HEK293T (cell line): ENCODE measurements at regions not wholly inside any gene's neighbourhood (a gene's known extent, or its start where the extent isn't known, plus 50 kb on each side); places are given as distances from the start of the nearest gene placed in this dataset.
"Not testable (repeated sequence)": the region's sequence is repeated elsewhere in the genome, so short reads cannot be mapped to it uniquely, and the experiment has no call there.

ENCODE experiments used
- CTCF ChIA-PET: fragments of 350-600 bp; formaldehyde crosslinking; extraction: SDS; loops from one replicate; lab custom pipeline; 2021; ENCODE audit warnings: antibody characterized with exemption, inconsistent platforms; lab: Yijun Ruan, JAX
- POLR2A ChIA-PET: fragments of 350-600 bp; formaldehyde crosslinking; extraction: SDS; loops from one replicate; lab custom pipeline; 2020; ENCODE audit warnings: antibody characterized with exemption, inconsistent platforms; lab: Yijun Ruan, JAX
- DNase-seq: peaks from one replicate; pipeline ENCODE4 v3.0.0; 2012; ENCODE audit warnings: mixed read lengths; ENCODE audit errors: extremely low spot score
- ARNT ChIP-seq: fragments of 450-650 bp; IDR thresholded peaks from 2 replicates; pipeline ENCODE4 v1.6.1; 2017; ENCODE audit warnings: mild to moderate bottlenecking
- BHLHE40 ChIP-seq: fragments of 450-650 bp; IDR thresholded peaks from 2 replicates; pipeline ENCODE4 v1.6.1; 2016; ENCODE audit warnings: mild to moderate bottlenecking, moderate library complexity, borderline replicate concordance
- CTBP1 ChIP-seq: fragments of 450-650 bp; IDR thresholded peaks from 2 replicates; pipeline ENCODE4 v1.6.1; 2016; ENCODE audit warnings: borderline replicate concordance
- ELF4 ChIP-seq: fragments of 450-650 bp; IDR thresholded peaks from 2 replicates; pipeline ENCODE4 v1.6.1; 2017; ENCODE audit warnings: antibody characterized with exemption
- FOXA1 ChIP-seq: fragments of 450-650 bp; IDR thresholded peaks from 2 replicates; pipeline ENCODE4 v1.6.1; 2016; ENCODE audit warnings: mild to moderate bottlenecking
- FOXK2 ChIP-seq: fragments of 450-650 bp; IDR thresholded peaks from 2 replicates; pipeline ENCODE4 v1.6.1; 2016; ENCODE audit warnings: mild to moderate bottlenecking
- FOXM1 ChIP-seq: fragments of 450-650 bp; IDR thresholded peaks from 2 replicates; pipeline ENCODE4 v1.6.1; 2017; ENCODE audit warnings: mild to moderate bottlenecking, borderline replicate concordance
- HDGF ChIP-seq: fragments of 450-650 bp; IDR thresholded peaks from 2 replicates; pipeline ENCODE4 v1.6.1; 2017; ENCODE audit warnings: antibody characterized with exemption, borderline replicate concordance
- L3MBTL2 ChIP-seq: fragments of 450-650 bp; conservative IDR thresholded peaks from 2 replicates; pipeline ENCODE4 v1.6.1; 2016; ENCODE audit warnings: mild to moderate bottlenecking
- LEF1 ChIP-seq: fragments of 450-650 bp; IDR thresholded peaks from 2 replicates; pipeline ENCODE4 v1.6.1; 2017; ENCODE audit warnings: mild to moderate bottlenecking, borderline replicate concordance
- NFRKB ChIP-seq: fragments of 450-650 bp; IDR thresholded peaks from 2 replicates; pipeline ENCODE4 v1.6.1; 2016; ENCODE audit warnings: mild to moderate bottlenecking, moderate library complexity
- SP1 ChIP-seq: fragments of 450-650 bp; IDR thresholded peaks from 2 replicates; pipeline ENCODE4 v1.6.1; 2017
- SUZ12 ChIP-seq: fragments of 450-650 bp; IDR thresholded peaks from 2 replicates; pipeline ENCODE4 v1.6.1; 2016; ENCODE audit warnings: mild to moderate bottlenecking
- TARDBP ChIP-seq: fragments of 450-650 bp; IDR thresholded peaks from 2 replicates; pipeline ENCODE4 v1.6.1; 2016
- ZNF384 ChIP-seq: fragments of 450-650 bp; IDR thresholded peaks from 2 replicates; pipeline ENCODE4 v1.6.1; 2016
- TF ChIP-seq, protein P1 (sequence below): fragments of 450-650 bp; IDR thresholded peaks from 2 replicates; pipeline ENCODE4 v1.6.1; 2016

DNA sequence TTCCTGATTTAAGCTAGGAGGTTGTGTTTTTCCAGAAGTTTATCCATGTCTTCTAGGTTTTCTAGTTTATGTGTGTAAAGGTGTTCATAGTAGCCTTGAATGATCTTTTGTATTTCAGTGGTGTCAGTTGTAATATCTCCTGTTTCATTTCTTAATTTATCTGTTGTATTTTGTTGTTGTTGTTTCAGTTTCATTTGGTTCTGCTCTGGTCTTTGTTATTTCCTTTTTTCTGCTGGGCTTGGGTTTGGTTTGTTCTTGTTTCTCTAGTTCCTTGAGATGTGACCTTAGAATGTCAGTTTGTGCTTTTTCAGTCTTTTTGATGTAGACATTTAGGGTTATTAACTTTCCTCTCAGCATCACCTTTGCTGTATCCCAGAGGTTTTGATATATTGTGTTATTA is 62.8 kb downstream of the SCP2D1 start:
- CTCF ChIA-PET, POLR2A ChIA-PET: not testable (repeated sequence)

DNA sequence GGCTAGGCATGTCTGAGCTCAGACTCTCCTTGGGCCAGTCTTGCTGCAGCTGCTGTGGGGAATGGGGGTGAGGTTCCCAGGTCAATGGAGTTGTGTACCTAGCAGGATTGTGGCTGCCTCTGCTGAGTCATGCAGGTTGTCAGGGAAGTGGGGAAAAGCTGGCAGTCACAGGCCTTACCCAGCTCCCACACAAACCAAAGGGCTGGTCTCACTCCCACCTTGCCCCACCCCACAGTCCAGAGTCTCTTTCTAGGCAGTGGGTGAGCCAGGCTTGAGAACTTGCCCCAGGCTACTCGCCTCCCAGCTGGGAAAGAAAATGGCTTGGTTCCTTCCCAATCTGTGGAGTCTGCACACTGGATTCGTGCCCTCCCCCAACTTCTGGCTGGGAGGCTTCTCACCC is 65.7 kb downstream of the SCP2D1 start:
- ChIA-PET CTCF (no interaction called here), POLR2A (no interaction called here)

More for the DNA sequence above, 62.8 kb downstream of the SCP2D1 start:
- not testable (repeated sequence) for DNase-seq

DNA sequence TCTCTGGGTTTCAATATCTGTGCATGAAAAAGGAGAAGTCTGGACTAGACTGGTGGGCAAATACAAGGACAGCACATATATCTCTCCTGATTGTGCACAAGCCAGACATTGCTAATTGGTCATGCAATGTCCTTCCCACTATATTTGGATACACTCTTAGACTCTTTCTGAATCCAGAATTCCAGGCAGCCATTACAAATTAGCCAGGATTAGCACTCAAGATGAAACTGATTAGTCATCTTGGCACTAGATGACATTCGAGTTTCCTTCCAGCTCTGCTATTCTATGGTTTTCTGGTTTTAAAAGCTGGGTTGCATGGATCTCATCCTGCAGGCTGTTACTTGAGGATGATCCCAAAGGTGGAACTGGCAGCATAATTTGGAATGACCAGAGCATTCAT is 73.2 kb downstream of the SCP2D1 start:
- ChIA-PET POLR2A (no interaction called here), CTCF (no interaction called here)
- no peak for DNase-seq
- TF ChIP-seq FOXA1 (no peak), ELF4 (no peak), SUZ12 (no peak), ARNT (no peak), L3MBTL2 (no peak)

More for the DNA sequence above, 65.7 kb downstream of the SCP2D1 start:
- DNase-seq, result no peak
- no peak for TF ChIP-seq TARDBP
- TF ChIP-seq CTBP1, result no peak

DNA sequence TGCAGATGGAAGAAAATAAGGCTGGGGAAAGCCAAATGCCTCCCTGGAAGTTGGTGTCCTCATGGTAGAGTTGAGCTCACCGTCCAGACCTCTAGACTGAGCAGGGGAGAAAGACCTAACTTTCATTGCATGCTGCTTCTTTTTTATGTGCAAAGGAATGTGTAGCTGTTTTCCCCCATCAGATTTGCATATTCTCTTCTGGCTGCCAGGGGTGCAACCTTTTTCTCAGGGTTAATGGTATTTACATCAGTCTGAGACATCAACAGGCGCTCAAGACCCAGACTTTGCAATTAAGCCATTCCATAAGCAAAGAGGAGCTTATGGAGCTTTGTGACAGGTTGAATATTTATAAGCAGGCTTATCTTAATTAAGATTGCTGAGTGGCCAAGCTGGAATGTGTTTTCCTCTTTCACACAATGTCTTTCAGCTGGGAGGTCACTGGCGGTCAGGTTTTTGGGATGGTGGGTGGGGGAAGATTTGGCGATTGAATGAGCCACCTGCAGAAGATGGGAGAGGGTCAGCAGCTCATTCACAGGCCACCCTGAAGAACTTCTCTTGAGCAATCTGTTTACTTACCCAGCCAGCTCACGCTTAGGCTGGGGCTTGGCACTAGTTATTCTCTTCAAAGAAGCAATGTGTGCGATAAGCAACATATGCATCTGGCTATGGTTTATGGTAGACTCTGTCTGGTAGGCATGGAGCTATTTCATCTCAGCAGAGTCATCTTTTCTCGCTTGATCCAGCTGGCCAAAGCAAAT is 88.6 kb downstream of the SCP2D1 start:
- no peak for DNase-seq
- CTCF ChIA-PET, result no interaction called here
- POLR2A ChIA-PET, result no interaction called here
- TF ChIP-seq L3MBTL2, result no peak
- no peak for TF ChIP-seq HDGF
- TF ChIP-seq ARNT, result no peak
- no peak for TF ChIP-seq SUZ12
- TF ChIP-seq, protein P1, sequence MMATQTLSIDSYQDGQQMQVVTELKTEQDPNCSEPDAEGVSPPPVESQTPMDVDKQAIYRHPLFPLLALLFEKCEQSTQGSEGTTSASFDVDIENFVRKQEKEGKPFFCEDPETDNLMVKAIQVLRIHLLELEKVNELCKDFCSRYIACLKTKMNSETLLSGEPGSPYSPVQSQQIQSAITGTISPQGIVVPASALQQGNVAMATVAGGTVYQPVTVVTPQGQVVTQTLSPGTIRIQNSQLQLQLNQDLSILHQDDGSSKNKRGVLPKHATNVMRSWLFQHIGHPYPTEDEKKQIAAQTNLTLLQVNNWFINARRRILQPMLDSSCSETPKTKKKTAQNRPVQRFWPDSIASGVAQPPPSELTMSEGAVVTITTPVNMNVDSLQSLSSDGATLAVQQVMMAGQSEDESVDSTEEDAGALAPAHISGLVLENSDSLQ, result no peak
- no peak for TF ChIP-seq ZNF384
- TF ChIP-seq FOXA1, result no peak
- TF ChIP-seq SP1, result no peak
- TF ChIP-seq NFRKB, result no peak
- no peak for TF ChIP-seq FOXK2
- no peak for TF ChIP-seq FOXM1
- TF ChIP-seq LEF1, result no peak
- no peak for TF ChIP-seq ELF4
- TF ChIP-seq CTBP1, result no peak
- TF ChIP-seq BHLHE40, result no peak
- no peak for TF ChIP-seq TARDBP

DNA sequence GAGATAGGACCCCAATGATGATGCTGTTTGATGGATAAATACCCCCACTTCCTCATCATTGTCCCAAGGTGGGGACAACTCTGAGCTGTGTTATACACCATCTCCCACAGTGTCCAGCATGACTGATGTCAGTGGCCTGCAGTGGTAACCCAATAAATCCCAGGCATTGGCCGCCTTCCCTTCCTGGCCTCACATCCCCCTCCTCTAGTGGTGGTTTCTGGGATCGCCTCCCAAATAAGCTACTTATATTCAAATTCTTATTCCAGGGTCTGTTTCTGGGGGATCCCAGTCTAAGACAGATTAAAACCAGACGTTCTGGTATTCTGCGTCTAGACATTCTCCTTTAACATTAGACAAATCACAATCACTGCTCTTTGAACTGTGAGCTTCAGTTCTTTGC is 90.6 kb downstream of the SCP2D1 start:
- ChIA-PET CTCF (interaction anchor here (0.6 kb wide), 1 partner anchor 20 kb away, joined by 4 read pairs; no protein-coding TSS in a partner anchor), POLR2A (no interaction called here)
- no peak for TF ChIP-seq TARDBP
- TF ChIP-seq L3MBTL2, result no peak
- no peak for DNase-seq

DNA sequence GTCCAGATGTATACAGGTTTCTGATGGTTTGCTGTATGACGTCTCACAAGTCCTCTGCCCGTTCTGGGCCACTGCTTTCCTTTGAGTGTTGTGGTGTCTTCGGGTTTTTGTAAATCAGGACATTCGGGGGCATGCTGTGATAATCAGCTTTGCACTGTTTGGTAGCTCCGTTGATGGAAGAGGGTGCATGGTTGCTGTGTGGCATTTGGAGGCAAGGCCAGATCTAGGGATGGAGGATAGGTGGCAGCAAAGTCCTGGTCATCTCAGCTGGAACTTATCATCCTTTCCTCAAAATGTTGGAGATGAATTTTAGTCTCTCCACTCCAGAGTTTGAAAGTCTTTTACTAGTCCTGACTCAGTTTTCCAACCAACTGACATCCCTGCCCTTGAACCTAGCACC is 91.0 kb downstream of the SCP2D1 start:
- ChIA-PET CTCF (interaction anchor here (0.6 kb wide), 1 partner anchor 19 kb away, joined by 4 read pairs; no protein-coding TSS in a partner anchor), POLR2A (no interaction called here)
- DNase-seq, result no peak

DNA sequence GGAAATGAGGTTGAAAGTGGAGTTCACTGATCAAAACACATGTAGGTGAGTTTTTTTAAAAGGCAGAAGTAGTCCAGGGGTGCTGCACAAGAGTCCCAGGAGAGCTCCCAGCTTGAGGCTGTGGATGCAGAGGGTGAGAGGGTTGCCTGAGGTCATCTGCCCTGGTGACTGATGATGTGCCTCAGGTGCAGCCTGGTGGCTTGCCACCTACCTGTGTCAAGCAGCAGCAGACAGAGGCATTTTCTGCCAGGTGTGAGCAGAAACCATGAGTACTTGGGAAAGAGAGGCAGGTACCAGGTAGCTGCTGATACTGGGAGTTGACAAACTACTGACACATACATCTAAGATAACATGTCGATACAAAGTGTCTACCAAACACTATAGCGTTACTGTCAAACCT is 92.5 kb downstream of the SCP2D1 start:
- CTCF ChIA-PET, result no interaction called here
- TF ChIP-seq ARNT (no peak), ELF4 (no peak), L3MBTL2 (no peak), HDGF (no peak), SP1 (no peak), FOXA1 (no peak), LEF1 (no peak), FOXM1 (no peak)
- POLR2A ChIA-PET, result no interaction called here
- DNase-seq, result no peak

More for the DNA sequence above, 91.0 kb downstream of the SCP2D1 start:
- TF ChIP-seq SP1 (no peak), BHLHE40 (no peak), FOXM1 (no peak), FOXK2 (no peak), LEF1 (no peak), CTBP1 (no peak), FOXA1 (no peak), NFRKB (no peak), ARNT (no peak), TARDBP (no peak), L3MBTL2 (no peak), ZNF384 (no peak), HDGF (no peak), ELF4 (no peak), SUZ12 (no peak)
- TF ChIP-seq, protein P1, result no peak

DNA sequence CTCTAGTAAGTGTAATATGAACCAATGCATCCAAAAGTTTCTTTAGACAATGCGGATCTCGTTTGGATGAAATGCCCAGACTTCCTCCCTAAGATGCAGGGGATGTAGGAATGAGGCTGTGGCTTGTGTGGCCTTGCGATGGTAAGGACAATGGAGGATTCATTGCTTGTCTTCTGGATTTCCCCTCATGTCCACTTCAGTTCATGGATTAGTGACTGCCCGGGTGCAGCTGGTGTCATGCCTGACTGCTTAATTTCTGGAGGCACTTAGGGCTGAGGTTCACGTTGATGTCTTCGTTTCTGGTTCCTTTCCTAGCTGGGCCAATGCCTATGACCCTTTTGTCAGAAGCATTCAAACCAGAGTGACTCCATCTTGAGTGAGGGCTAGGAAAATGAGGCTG is 93.8 kb downstream of the SCP2D1 start:
- DNase-seq, result no peak
- CTCF ChIA-PET, result no interaction called here
- POLR2A ChIA-PET, result no interaction called here
- no peak for TF ChIP-seq LEF1
- no peak for TF ChIP-seq BHLHE40
- TF ChIP-seq CTBP1, result no peak
- TF ChIP-seq FOXA1, result no peak
- TF ChIP-seq, protein P1, result no peak
- TF ChIP-seq TARDBP, result no peak
- no peak for TF ChIP-seq HDGF
- no peak for TF ChIP-seq SUZ12
- TF ChIP-seq SP1, result no peak
- TF ChIP-seq NFRKB, result no peak
- TF ChIP-seq ZNF384, result no peak
- TF ChIP-seq FOXM1, result no peak
- no peak for TF ChIP-seq L3MBTL2
- TF ChIP-seq FOXK2, result no peak
- no peak for TF ChIP-seq ARNT
- no peak for TF ChIP-seq ELF4
